ENCODE measurements at regions not wholly inside any gene's neighbourhood (a gene's known extent, or its start where the extent isn't known, plus 50 kb on each side); places are given as distances from the start of the nearest gene placed in this dataset.

GRCh38 chr12:102542816-102543440 lies 62.6 kb upstream of the IGF1 start:
- TF ChIP-seq POLR2AphosphoS5 (IDR thresholded peaks at IDR 0.05; ENCODE audit: low read depth, low read length) (no peak), POLR2A (IDR thresholded peaks at IDR 0.05; ENCODE audit: low read depth, low read length) (no peak), TAF1 (IDR thresholded peaks at IDR 0.05; ENCODE audit: borderline replicate concordance, low read depth, low read length) (no peak)

Data from GM12892 (cell line).